ENCODE measurements at regions not wholly inside any gene's neighbourhood (a gene's known extent, or its start where the extent isn't known, plus 50 kb on each side); places are given as distances from the start of the nearest gene placed in this dataset.

DNA sequence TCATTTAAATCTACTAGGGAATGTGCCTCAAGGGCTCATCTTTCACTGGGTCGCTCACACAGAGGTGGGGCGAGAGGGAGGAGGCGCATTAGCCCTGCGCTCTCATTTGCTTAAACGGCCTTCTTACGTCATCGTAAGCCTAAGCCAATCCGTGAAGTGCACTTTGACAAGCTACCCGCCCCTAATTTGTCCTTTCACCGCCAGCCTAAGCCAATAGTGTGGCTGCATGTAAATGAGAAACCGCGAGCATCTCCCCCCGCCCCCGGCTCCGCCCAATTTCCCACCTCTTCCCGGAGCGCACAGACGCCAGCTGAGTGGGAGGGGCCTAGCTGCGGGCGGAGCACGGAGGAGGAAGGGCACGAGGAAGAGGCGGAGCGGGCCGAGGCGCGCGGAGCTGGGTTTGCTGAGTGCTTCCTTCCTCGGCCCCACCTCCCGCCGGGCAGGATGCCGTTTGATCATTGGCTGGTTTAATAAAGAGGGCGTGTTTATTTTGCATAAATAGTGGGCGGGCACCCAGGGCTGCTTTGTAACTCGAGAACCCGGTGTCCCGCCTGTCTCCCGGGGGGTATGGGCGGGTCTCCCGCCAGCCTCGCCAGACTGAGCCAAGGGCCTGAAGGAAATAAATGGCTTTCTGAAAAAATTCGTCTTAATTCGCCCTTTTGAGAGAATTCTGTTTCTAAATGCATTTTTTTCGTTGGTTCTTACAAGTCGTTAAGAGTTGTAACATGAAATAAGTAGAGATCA is 289.6 kb upstream of the NFE2L3 start:
- Histone ChIP-seq H3K9me3 (ENCODE audit: low read length) (no peaks in the 10 kb centered on the region), H3K36me3 (ENCODE audit: insufficient read depth, low read length) (no peaks in the 10 kb centered on the region), H3K4me1 (ENCODE audit: insufficient read depth, low read length, poor library complexity, severe bottlenecking) (peaks cover 8% of the 10 kb centered on the region), H3K4me3 (ENCODE audit: low read depth, low read length, poor library complexity, severe bottlenecking) (peak overlapping the region; percentile 70), H3K27ac (ENCODE audit: low read depth, low read length, poor library complexity, severe bottlenecking) (peak overlapping the region; percentile 4), H3K79me2 (ENCODE audit: insufficient read depth, low read depth, low read length) (no peaks in the 10 kb centered on the region), H3K4me2 (ENCODE audit: low read length) (peak overlapping the region; percentile 85), H4K20me1 (ENCODE audit: insufficient read depth, low read length) (no peaks in the 10 kb centered on the region), H3K9me2 (ENCODE audit: insufficient read depth, low read length) (no peaks in the 10 kb centered on the region), H2AFZ (ENCODE audit: low read length) (peak overlapping the region; percentile 28; the same call in 1 of the 2 replicates)
- intact Hi-C loops (cut with micrococcal nuclease; ENCODE audit: unreplicated experiment), result loop anchor here (2.0 to 5.0 kb wide), 2 partner anchors 88 to 1000 kb away; partner anchors contain the start of gene SKAP2
- ChIA-PET POLR2A (interaction anchor here (0.6 to 1.3 kb wide), 5 partner anchors 19 to 1860 kb away, joined by 3 to 4 read pairs (median 3); no protein-coding TSS in a partner anchor), CTCF (ENCODE audit: unreplicated experiment) (interaction anchor here (1.0 kb wide), 1 partner anchor 27 kb away, joined by 4 read pairs; no protein-coding TSS in a partner anchor)
- no TSS peak for BruUV-seq (replicated peaks)
- TF ChIP-seq, protein P1, sequence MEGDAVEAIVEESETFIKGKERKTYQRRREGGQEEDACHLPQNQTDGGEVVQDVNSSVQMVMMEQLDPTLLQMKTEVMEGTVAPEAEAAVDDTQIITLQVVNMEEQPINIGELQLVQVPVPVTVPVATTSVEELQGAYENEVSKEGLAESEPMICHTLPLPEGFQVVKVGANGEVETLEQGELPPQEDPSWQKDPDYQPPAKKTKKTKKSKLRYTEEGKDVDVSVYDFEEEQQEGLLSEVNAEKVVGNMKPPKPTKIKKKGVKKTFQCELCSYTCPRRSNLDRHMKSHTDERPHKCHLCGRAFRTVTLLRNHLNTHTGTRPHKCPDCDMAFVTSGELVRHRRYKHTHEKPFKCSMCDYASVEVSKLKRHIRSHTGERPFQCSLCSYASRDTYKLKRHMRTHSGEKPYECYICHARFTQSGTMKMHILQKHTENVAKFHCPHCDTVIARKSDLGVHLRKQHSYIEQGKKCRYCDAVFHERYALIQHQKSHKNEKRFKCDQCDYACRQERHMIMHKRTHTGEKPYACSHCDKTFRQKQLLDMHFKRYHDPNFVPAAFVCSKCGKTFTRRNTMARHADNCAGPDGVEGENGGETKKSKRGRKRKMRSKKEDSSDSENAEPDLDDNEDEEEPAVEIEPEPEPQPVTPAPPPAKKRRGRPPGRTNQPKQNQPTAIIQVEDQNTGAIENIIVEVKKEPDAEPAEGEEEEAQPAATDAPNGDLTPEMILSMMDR (conservative IDR thresholded peaks at IDR 0.05; ENCODE audit: low read length), result no peak
- no peak for TF ChIP-seq EZH2phosphoT487 (IDR thresholded peaks at IDR 0.05; ENCODE audit: borderline replicate concordance, low read depth, low read length)
- peak; percentile 100 for DNase-seq (ENCODE audit: low spot score)

DNA sequence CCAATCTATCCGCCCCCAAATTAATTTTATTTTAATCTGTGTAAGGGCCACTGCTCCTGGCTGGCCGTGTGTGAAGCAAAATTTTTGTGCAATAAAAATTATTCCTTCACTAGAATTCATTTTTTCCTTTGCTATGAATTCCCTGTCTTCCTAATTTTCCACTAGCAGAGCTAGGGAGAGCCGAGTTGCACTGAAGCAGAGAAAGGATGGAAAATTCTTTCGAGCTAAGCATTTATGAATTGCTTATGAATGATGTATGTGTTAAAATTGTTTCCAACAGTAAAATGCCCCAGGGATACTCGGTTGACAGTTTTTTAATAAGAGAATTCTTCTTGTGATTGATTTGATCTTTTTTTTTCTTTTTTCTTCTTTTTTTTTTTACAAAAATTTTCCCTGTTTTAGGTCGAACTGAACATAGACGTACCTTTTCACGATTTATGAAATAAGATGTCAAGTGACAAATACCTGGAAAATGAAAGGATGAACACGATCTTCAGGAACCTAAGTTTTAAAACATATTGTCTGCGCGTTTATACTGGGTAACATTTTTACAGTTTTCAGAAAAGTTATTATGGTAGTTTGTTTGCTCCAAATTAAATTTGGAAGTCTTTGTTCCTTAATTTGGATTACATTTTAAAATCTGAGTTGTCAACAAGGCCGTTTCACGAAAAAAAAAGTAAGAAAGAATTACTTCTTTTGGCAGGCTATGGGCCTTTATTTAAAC is 288.8 kb upstream of the NFE2L3 start:
- TF ChIP-seq EZH2phosphoT487 (IDR thresholded peaks at IDR 0.05; ENCODE audit: borderline replicate concordance, low read depth, low read length), result peak; percentile 100
- TF ChIP-seq, protein P1 (conservative IDR thresholded peaks at IDR 0.05; ENCODE audit: low read length), result no peak
- Histone ChIP-seq H3K79me2 (ENCODE audit: insufficient read depth, low read depth, low read length) (no peaks in the 10 kb centered on the region), H3K9me2 (ENCODE audit: insufficient read depth, low read length) (no peaks in the 10 kb centered on the region), H3K4me2 (ENCODE audit: low read length) (peak overlapping the region; percentile 73), H2AFZ (ENCODE audit: low read length) (0 out of 2 replicates have a peak overlapping the region, but pooled peaks have one; percentile 28), H3K36me3 (ENCODE audit: insufficient read depth, low read length) (no peaks in the 10 kb centered on the region), H3K27ac (ENCODE audit: low read depth, low read length, poor library complexity, severe bottlenecking) (no peak overlapping the region), H3K4me1 (ENCODE audit: insufficient read depth, low read length, poor library complexity, severe bottlenecking) (peaks cover 7% of the 10 kb centered on the region), H3K4me3 (ENCODE audit: low read depth, low read length, poor library complexity, severe bottlenecking) (peak overlapping the region; percentile 46), H4K20me1 (ENCODE audit: insufficient read depth, low read length) (no peaks in the 10 kb centered on the region), H3K9me3 (ENCODE audit: low read length) (no peaks in the 10 kb centered on the region)
- no TSS peak for BruUV-seq (replicated peaks)
- intact Hi-C loops (cut with micrococcal nuclease; ENCODE audit: unreplicated experiment), result loop anchor here (2.0 to 5.0 kb wide), 2 partner anchors 88 to 999 kb away; partner anchors contain the start of gene SKAP2
- DNase-seq (ENCODE audit: low spot score), result no peak
- CTCF ChIA-PET (ENCODE audit: unreplicated experiment), result interaction anchor here (1.0 kb wide), 1 partner anchor 26 kb away, joined by 4 read pairs; no protein-coding TSS in a partner anchor
- POLR2A ChIA-PET, result interaction anchor here (0.7 to 1.2 kb wide), 2 partner anchors 238 to 1859 kb away, joined by 4 read pairs; no protein-coding TSS in a partner anchor

Measured in OCI-LY7 (cell line).